Endodermal cell (in vitro differentiated cells): ENCODE measurements at regions not wholly inside any gene's neighbourhood (a gene's known extent, or its start where the extent isn't known, plus 50 kb on each side); places are given as distances from the start of the nearest gene placed in this dataset.

Experiments used
- DNase-seq: peaks from one replicate; pipeline ENCODE4 v3.0.0-alpha.2; 2017
- H3K27ac ChIP-seq: 2 replicates; pipeline ENCODE4 v1.5.1; 2013; ENCODE audit warnings: mild to moderate bottlenecking, low read depth, low read length, moderate library complexity
- H3K27me3 ChIP-seq: 2 replicates; pipeline ENCODE4 v1.6.1; 2013; ENCODE audit warnings: mild to moderate bottlenecking, low read length, moderate library complexity; ENCODE audit not compliant: insufficient read depth, control insufficient read depth, poor library complexity, severe bottlenecking
- H3K36me3 ChIP-seq: 2 replicates; pipeline ENCODE4 v1.7.0; 2013; ENCODE audit warnings: mild to moderate bottlenecking, low read length, moderate library complexity; ENCODE audit not compliant: control insufficient read depth, insufficient read depth
- H3K4me1 ChIP-seq: one replicate; pipeline ENCODE4 v1.7.0; 2013; ENCODE audit warnings: low read length; ENCODE audit not compliant: control insufficient read depth, insufficient read depth
- H3K4me3 ChIP-seq: 2 replicates; pipeline ENCODE4 v1.5.1; 2013; ENCODE audit warnings: mild to moderate bottlenecking, low read length, moderate library complexity
- H3K9ac ChIP-seq: 2 replicates; pipeline ENCODE4 v1.6.1; 2013; ENCODE audit warnings: mild to moderate bottlenecking, low read length, moderate library complexity; ENCODE audit not compliant: poor library complexity, severe bottlenecking; ENCODE audit errors: extremely low read depth
- H3K9me3 ChIP-seq: 2 replicates; pipeline ENCODE4 v1.6.1; 2013; ENCODE audit warnings: mild to moderate bottlenecking, low read length, moderate library complexity; ENCODE audit not compliant: control insufficient read depth
- H3K27ac Mint-ChIP-seq: 2 replicates; pipeline ENCODE4 v1.8.0; 2020; ENCODE audit warnings: mixed read lengths
- H3K27me3 Mint-ChIP-seq: 2 replicates; pipeline ENCODE4 v1.8.0; 2021; ENCODE audit warnings: mild to moderate bottlenecking, mixed read lengths; ENCODE audit not compliant: insufficient read depth
- H3K36me3 Mint-ChIP-seq: 2 replicates; pipeline ENCODE4 v1.8.0; 2020; ENCODE audit warnings: low read depth, mixed read lengths
- H3K4me1 Mint-ChIP-seq: 2 replicates; pipeline ENCODE4 v1.8.0; 2020; ENCODE audit warnings: mixed read lengths
- H3K4me3 Mint-ChIP-seq: 2 replicates; pipeline ENCODE4 v1.8.0; 2020; ENCODE audit warnings: mild to moderate bottlenecking, moderate library complexity, mixed read lengths
- H3K9me3 Mint-ChIP-seq: 2 replicates; pipeline ENCODE4 v1.8.0; 2020; ENCODE audit warnings: mild to moderate bottlenecking, mixed read lengths
- WGBS, 2 experiments: methylation state at CpG; one replicate each; pipeline versions ENCODE4 v1.1.5 to v1.1.7; 2013; ENCODE audit warnings: missing lambda C conversion rate in 2 of 2, mixed read lengths in 1 of 2; ENCODE audit not compliant: insufficient coverage in 1 of 2, insufficient read length in 1 of 2; 5-methylcytosine and 5-hydroxymethylcytosine counted together
- TF ChIP-seq, protein P1 (sequence below): fragments of 200-600 bp; sonication (generic); conservative IDR thresholded peaks from 2 replicates; pipeline ENCODE4 v1.5.0; 2021; ENCODE audit warnings: antibody characterized with exemption, mild to moderate bottlenecking

DNA sequence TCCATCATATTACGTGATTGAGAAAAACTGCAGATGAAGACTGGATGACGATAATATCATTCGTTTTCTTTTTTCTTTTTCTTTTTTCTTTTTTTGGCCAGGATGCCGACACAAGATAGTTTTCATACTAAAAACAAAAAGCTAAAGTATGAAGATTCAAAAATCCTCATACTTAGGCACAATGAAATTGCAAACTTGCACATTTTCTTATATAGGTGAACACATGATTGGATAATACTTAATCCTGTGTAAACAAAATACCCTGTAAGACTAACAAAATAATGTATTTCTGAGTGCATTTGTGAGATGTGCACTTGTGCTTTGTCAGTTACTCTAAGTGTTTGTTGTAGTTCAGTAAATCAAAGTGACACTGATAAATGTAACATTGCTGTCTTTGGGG, 568.9 kb downstream of the ANKRD50 start:
- H3K27ac ChIP-seq, result no peak overlapping the region
- H3K27me3 ChIP-seq, result no peaks in the 10 kb centered on the region
- H3K36me3 Mint-ChIP-seq, result no peaks in the 10 kb centered on the region
- H3K36me3 ChIP-seq, result no peaks in the 10 kb centered on the region
- no peak for DNase-seq
- no peaks in the 10 kb centered on the region for H3K4me1 ChIP-seq
- H3K27me3 Mint-ChIP-seq, result no peaks in the 10 kb centered on the region
- peaks cover 4% of the 10 kb centered on the region for H3K9me3 Mint-ChIP-seq
- H3K4me1 Mint-ChIP-seq, result no peaks in the 10 kb centered on the region
- H3K4me3 Mint-ChIP-seq, result no peak overlapping the region
- H3K27ac Mint-ChIP-seq, result no peak overlapping the region
- TF ChIP-seq, protein P1, sequence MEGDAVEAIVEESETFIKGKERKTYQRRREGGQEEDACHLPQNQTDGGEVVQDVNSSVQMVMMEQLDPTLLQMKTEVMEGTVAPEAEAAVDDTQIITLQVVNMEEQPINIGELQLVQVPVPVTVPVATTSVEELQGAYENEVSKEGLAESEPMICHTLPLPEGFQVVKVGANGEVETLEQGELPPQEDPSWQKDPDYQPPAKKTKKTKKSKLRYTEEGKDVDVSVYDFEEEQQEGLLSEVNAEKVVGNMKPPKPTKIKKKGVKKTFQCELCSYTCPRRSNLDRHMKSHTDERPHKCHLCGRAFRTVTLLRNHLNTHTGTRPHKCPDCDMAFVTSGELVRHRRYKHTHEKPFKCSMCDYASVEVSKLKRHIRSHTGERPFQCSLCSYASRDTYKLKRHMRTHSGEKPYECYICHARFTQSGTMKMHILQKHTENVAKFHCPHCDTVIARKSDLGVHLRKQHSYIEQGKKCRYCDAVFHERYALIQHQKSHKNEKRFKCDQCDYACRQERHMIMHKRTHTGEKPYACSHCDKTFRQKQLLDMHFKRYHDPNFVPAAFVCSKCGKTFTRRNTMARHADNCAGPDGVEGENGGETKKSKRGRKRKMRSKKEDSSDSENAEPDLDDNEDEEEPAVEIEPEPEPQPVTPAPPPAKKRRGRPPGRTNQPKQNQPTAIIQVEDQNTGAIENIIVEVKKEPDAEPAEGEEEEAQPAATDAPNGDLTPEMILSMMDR, result no peak
- H3K9ac ChIP-seq, result no peak overlapping the region
- H3K9me3 ChIP-seq, result peaks cover 5% of the 10 kb centered on the region
- no peak overlapping the region for H3K4me3 ChIP-seq
- 98 to 100% methylated on average over 4 of the region's 4 CpGs for WGBS, 2 experiments

DNA sequence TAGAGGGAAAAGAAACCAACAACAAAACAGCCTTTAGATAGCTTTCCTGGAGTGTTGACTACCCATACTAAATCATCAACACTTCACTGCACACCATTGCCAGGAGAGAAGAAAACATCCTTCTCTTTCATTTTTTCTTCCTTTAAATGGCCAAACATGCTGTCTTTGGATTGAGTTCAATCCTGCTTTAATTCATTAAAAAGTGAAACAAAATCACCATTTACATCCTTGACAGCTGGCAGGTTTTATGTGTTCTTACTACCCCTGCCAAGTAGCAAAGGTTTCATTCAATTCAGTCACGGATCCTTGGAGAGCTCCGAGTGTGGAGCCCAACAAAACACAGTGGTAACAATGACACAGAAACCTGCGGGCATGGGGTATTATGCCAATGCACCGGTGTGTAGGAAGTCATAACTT, 568.3 kb downstream of the ANKRD50 start:
- no peak for DNase-seq
- WGBS, 2 experiments, result 92% methylated on average over 4 of the region's 4 CpGs; no CpG with 5 or more reads in 1 of the 2 experiments
- Histone ChIP-seq H3K9ac (no peak overlapping the region), H3K9me3 (no peaks in the 10 kb centered on the region), H3K4me3 (no peak overlapping the region), H3K27ac (no peak overlapping the region), H3K4me1 (no peaks in the 10 kb centered on the region), H3K27me3 (no peaks in the 10 kb centered on the region), H3K36me3 (no peaks in the 10 kb centered on the region)
- Mint-ChIP-seq H3K27me3 (no peaks in the 10 kb centered on the region), H3K4me1 (no peaks in the 10 kb centered on the region), H3K36me3 (no peaks in the 10 kb centered on the region), H3K27ac (no peak overlapping the region), H3K9me3 (no peaks in the 10 kb centered on the region), H3K4me3 (no peak overlapping the region)
- TF ChIP-seq, protein P1, result no peak

DNA sequence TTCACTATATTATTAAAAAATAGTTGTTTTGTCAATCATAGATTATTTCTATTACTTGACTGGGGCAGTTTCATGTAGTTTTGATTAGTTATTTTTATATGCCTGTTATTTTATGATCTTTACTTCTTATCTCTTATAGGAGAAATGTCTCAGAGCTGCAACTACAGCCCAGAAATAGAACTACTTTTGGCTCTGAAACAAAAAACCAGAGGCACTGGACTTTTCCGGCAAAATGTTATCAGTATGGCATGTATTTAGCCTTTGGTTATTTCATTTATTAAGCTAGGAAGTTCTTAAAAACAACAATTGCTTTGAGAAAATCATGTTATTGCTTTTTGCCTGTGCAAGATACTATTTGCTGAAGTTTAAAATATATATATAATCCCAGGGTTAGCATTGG, 566.5 kb downstream of the ANKRD50 start:
- H3K27ac Mint-ChIP-seq, result no peak overlapping the region
- WGBS, 2 experiments, result 93 to 100% methylated on average over 1 of the region's 1 CpG
- H3K4me1 Mint-ChIP-seq, result peaks cover 5% of the 10 kb centered on the region

More for the DNA sequence above, 566.5 kb downstream of the ANKRD50 start:
- no peaks in the 10 kb centered on the region for H3K27me3 Mint-ChIP-seq
- no peak overlapping the region for H3K4me3 ChIP-seq
- H3K4me1 ChIP-seq, result no peaks in the 10 kb centered on the region
- H3K36me3 ChIP-seq, result no peaks in the 10 kb centered on the region
- no peak for DNase-seq
- no peak overlapping the region for H3K9ac ChIP-seq
- no peaks in the 10 kb centered on the region for H3K9me3 Mint-ChIP-seq
- no peak overlapping the region for H3K27ac ChIP-seq
- no peaks in the 10 kb centered on the region for H3K36me3 Mint-ChIP-seq
- TF ChIP-seq, protein P1, result no peak
- H3K9me3 ChIP-seq, result no peaks in the 10 kb centered on the region
- no peak overlapping the region for H3K4me3 Mint-ChIP-seq
- H3K27me3 ChIP-seq, result no peaks in the 10 kb centered on the region
